ENCODE measurements at regions not wholly inside any gene's neighbourhood (a gene's known extent, or its start where the extent isn't known, plus 50 kb on each side); places are given as distances from the start of the nearest gene placed in this dataset.

GRCh38 chr12:131383741-131384543 lies 326.9 kb upstream of the SFSWAP start:
- no peak for TF ChIP-seq CTBP1 (IDR thresholded peaks at IDR 0.05; ENCODE audit: borderline replicate concordance)
- TF ChIP-seq FOXA1 (IDR thresholded peaks at IDR 0.05) = no peak
- no peak for TF ChIP-seq PKNOX1 (IDR thresholded peaks at IDR 0.05)
- TF ChIP-seq FOXM1 (IDR thresholded peaks at IDR 0.05; ENCODE audit: borderline replicate concordance) = no peak
- TF ChIP-seq BHLHE40 (IDR thresholded peaks at IDR 0.05; ENCODE audit: borderline replicate concordance) = no peak
- POLR2A ChIA-PET = no interaction called here
- CTCF ChIA-PET = no interaction called here
- DNase-seq (ENCODE audit: extremely low spot score) = no peak

DNA sequence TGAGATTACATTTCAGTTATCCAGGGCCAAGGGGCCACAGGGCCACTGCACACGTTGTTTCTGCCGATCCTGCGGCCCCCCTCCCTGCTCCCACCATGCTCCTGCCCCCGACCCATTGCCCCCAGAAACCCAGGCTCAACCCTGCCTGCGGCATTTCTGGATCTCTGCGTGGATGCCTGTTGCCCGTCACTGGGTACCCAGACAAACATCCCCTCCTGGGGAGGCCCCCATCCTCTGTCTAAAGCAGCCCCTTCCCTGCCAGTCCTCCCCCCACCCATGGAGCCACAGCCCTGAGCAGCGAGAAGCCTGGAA lies 326.4 kb upstream of the SFSWAP start:
- ChIA-PET POLR2A (no interaction called here), CTCF (no interaction called here)

GRCh38 chr12:131385313-131386166 lies 325.4 kb upstream of the SFSWAP start:
- ChIA-PET CTCF (no interaction called here), POLR2A (no interaction called here)
- no peak for DNase-seq (ENCODE audit: extremely low spot score)
- TF ChIP-seq SP1 (IDR thresholded peaks at IDR 0.05) = no peak
- no peak for TF ChIP-seq CTBP1 (IDR thresholded peaks at IDR 0.05; ENCODE audit: borderline replicate concordance)
- no peak for TF ChIP-seq FOXM1 (IDR thresholded peaks at IDR 0.05; ENCODE audit: borderline replicate concordance)
- no peak for TF ChIP-seq ZNF384 (IDR thresholded peaks at IDR 0.05)
- TF ChIP-seq PKNOX1 (IDR thresholded peaks at IDR 0.05) = no peak
- no peak for TF ChIP-seq ELF4 (IDR thresholded peaks at IDR 0.05)
- no peak for TF ChIP-seq NFRKB (IDR thresholded peaks at IDR 0.05)

More for the DNA sequence above, 326.4 kb upstream of the SFSWAP start:
- TF ChIP-seq PKNOX1 (IDR thresholded peaks at IDR 0.05) (no peak), SUZ12 (IDR thresholded peaks at IDR 0.05) (no peak), L3MBTL2 (conservative IDR thresholded peaks at IDR 0.05) (no peak), HDGF (IDR thresholded peaks at IDR 0.05; ENCODE audit: borderline replicate concordance) (no peak), NFRKB (IDR thresholded peaks at IDR 0.05) (no peak), ARNT (IDR thresholded peaks at IDR 0.05) (no peak), FOXA1 (IDR thresholded peaks at IDR 0.05) (no peak), SP1 (IDR thresholded peaks at IDR 0.05) (no peak), ZNF384 (IDR thresholded peaks at IDR 0.05) (no peak), LEF1 (IDR thresholded peaks at IDR 0.05; ENCODE audit: borderline replicate concordance) (no peak), ELF4 (IDR thresholded peaks at IDR 0.05) (no peak), FOXK2 (IDR thresholded peaks at IDR 0.05) (no peak), CTBP1 (IDR thresholded peaks at IDR 0.05; ENCODE audit: borderline replicate concordance) (no peak), FOXM1 (IDR thresholded peaks at IDR 0.05; ENCODE audit: borderline replicate concordance) (no peak)
- no peak for DNase-seq (ENCODE audit: extremely low spot score)

GRCh38 chr12:131386167-131386521 lies 324.7 kb upstream of the SFSWAP start:
- POLR2A ChIA-PET = no interaction called here
- TF ChIP-seq SUZ12 (IDR thresholded peaks at IDR 0.05) (no peak), TARDBP (IDR thresholded peaks at IDR 0.05) (no peak), ELF4 (IDR thresholded peaks at IDR 0.05) (no peak), NFRKB (IDR thresholded peaks at IDR 0.05) (no peak), FOXA1 (IDR thresholded peaks at IDR 0.05) (no peak), HDGF (IDR thresholded peaks at IDR 0.05; ENCODE audit: borderline replicate concordance) (no peak)
- DNase-seq (ENCODE audit: extremely low spot score) = no peak
- CTCF ChIA-PET = no interaction called here

- TF ChIP-seq SP1 (IDR thresholded peaks at IDR 0.05) (no peak), NFRKB (IDR thresholded peaks at IDR 0.05) (no peak), ARNT (IDR thresholded peaks at IDR 0.05) (no peak), FOXA1 (IDR thresholded peaks at IDR 0.05) (no peak), TARDBP (IDR thresholded peaks at IDR 0.05) (no peak), HDGF (IDR thresholded peaks at IDR 0.05; ENCODE audit: borderline replicate concordance) (no peak), FOXM1 (IDR thresholded peaks at IDR 0.05; ENCODE audit: borderline replicate concordance) (no peak), CTBP1 (IDR thresholded peaks at IDR 0.05; ENCODE audit: borderline replicate concordance) (no peak), FOXK2 (IDR thresholded peaks at IDR 0.05) (no peak), BHLHE40 (IDR thresholded peaks at IDR 0.05; ENCODE audit: borderline replicate concordance) (no peak), SUZ12 (IDR thresholded peaks at IDR 0.05) (no peak), LEF1 (IDR thresholded peaks at IDR 0.05; ENCODE audit: borderline replicate concordance) (no peak)
- ChIA-PET POLR2A (no interaction called here), CTCF (interaction anchor here (0.7 kb wide), 1 partner anchor 214 kb away, joined by 3 read pairs; no protein-coding TSS in a partner anchor)
- no peak for DNase-seq (ENCODE audit: extremely low spot score)
Measured at GRCh38 chr12:131386781-131387180, 324.1 kb upstream of the SFSWAP start.
